ENCODE measurements at regions not wholly inside any gene's neighbourhood (a gene's known extent, or its start where the extent isn't known, plus 50 kb on each side); places are given as distances from the start of the nearest gene placed in this dataset.

- Histone ChIP-seq H3K27ac (no peak overlapping the region), H3K9me3 (no peaks in the 10 kb centered on the region)
- no peak for DNase-seq
Observed at GRCh38 chr12:16766736-16767135, 160.8 kb upstream of the LMO3 start.

GRCh38 chr12:16763901-16764300 is 157.9 kb upstream of the LMO3 start:
- no peaks in the 10 kb centered on the region for H3K4me1 ChIP-seq
- H3K36me3 ChIP-seq: no peaks in the 10 kb centered on the region
- no peaks in the 10 kb centered on the region for H3K27me3 ChIP-seq
- TF ChIP-seq, protein P1, sequence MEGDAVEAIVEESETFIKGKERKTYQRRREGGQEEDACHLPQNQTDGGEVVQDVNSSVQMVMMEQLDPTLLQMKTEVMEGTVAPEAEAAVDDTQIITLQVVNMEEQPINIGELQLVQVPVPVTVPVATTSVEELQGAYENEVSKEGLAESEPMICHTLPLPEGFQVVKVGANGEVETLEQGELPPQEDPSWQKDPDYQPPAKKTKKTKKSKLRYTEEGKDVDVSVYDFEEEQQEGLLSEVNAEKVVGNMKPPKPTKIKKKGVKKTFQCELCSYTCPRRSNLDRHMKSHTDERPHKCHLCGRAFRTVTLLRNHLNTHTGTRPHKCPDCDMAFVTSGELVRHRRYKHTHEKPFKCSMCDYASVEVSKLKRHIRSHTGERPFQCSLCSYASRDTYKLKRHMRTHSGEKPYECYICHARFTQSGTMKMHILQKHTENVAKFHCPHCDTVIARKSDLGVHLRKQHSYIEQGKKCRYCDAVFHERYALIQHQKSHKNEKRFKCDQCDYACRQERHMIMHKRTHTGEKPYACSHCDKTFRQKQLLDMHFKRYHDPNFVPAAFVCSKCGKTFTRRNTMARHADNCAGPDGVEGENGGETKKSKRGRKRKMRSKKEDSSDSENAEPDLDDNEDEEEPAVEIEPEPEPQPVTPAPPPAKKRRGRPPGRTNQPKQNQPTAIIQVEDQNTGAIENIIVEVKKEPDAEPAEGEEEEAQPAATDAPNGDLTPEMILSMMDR (IDR thresholded peaks at IDR 0.05): no peak
- no peak for TF ChIP-seq POLR2A (IDR thresholded peaks at IDR 0.05)
- no peaks in the 10 kb centered on the region for H3K9me3 ChIP-seq
- no peak for DNase-seq
- no peak overlapping the region for H3K27ac ChIP-seq
- H3K4me3 ChIP-seq: no peak overlapping the region

More at GRCh38 chr12:16766736-16767135, 160.8 kb upstream of the LMO3 start:
- no peaks in the 10 kb centered on the region for H3K36me3 ChIP-seq
- no peaks in the 10 kb centered on the region for H3K27me3 ChIP-seq
- no peak overlapping the region for H3K4me3 ChIP-seq
- no peak for TF ChIP-seq POLR2A (IDR thresholded peaks at IDR 0.05)
- TF ChIP-seq, protein P1 (IDR thresholded peaks at IDR 0.05): no peak
- H3K4me1 ChIP-seq: no peaks in the 10 kb centered on the region

DNA sequence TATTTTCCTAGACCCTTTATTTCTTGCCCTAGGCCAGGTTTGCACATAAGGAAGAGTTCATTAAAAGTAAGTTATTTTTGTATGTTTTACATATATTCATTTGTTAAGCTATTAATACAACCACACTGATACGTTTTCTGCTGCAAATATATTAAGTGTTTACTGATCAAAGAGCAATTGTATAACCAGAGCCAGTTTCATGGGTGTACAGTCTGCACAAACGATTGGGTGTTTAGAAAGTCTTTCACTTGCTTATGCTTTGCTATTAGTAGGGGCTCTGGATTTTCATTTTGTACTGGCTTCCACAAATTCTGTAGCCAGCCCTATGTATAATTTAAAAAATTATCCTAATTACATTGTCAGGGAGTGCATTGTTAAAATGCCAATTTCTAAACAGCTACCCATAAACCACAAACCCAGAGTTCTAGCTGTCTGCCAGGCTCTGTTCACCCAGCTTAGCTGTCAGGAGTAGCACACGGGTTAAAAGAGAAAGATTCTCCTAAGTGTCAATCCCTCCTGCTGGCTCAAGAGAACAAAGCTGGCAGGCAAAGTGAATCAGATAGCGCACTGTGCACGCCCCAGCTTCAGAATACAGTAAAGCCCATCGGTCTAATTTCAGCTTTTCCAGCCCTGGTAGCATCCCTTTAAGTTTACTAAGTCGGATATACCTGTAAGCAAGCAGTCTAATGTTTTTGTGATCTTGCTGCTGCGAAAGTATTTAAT is 151.0 kb upstream of the LMO3 start:
- no peaks in the 10 kb centered on the region for H3K4me1 ChIP-seq
- H3K36me3 ChIP-seq: no peaks in the 10 kb centered on the region
- no peak overlapping the region for H3K4me3 ChIP-seq
- H3K9me3 ChIP-seq: no peaks in the 10 kb centered on the region
- H3K27me3 ChIP-seq: no peaks in the 10 kb centered on the region
- no peak for TF ChIP-seq POLR2A (IDR thresholded peaks at IDR 0.05)
- TF ChIP-seq, protein P1 (IDR thresholded peaks at IDR 0.05): no peak
- no peak for DNase-seq
- no peak overlapping the region for H3K27ac ChIP-seq

DNA sequence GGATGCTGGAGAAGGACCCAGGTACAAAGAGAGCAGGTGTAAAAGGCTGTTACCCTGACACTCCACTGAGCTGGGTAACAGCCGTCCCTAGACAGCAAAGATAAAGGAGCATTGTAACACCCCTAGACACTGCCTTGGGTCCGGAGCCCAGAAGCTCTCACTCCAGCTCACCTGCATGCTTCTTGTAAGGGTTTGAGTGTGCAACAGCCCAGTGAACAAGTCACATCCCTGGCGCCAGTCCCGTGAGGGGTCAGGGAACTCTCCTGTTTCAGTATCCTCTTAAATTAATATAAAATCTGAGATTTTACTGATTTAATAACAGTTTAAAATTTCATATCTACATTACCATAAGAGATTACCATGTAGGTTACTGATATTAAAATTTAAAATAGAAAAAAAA is 124.8 kb upstream of the LMO3 start:
- no peaks in the 10 kb centered on the region for H3K4me1 ChIP-seq
- no peak overlapping the region for H3K27ac ChIP-seq
- TF ChIP-seq, protein P1 (IDR thresholded peaks at IDR 0.05): no peak
- TF ChIP-seq POLR2A (IDR thresholded peaks at IDR 0.05): no peak
- H3K36me3 ChIP-seq: no peaks in the 10 kb centered on the region
- H3K9me3 ChIP-seq: no peaks in the 10 kb centered on the region
- no peaks in the 10 kb centered on the region for H3K27me3 ChIP-seq
- no peak for DNase-seq
- H3K4me3 ChIP-seq: no peak overlapping the region

GRCh38 chr12:16726879-16727278 is 120.9 kb upstream of the LMO3 start:
- DNase-seq: no peak
- Histone ChIP-seq H3K36me3 (no peaks in the 10 kb centered on the region), H3K4me3 (no peak overlapping the region), H3K27ac (no peak overlapping the region), H3K9me3 (no peaks in the 10 kb centered on the region), H3K27me3 (no peaks in the 10 kb centered on the region), H3K4me1 (no peaks in the 10 kb centered on the region)
- TF ChIP-seq, protein P1 (IDR thresholded peaks at IDR 0.05): no peak
- no peak for TF ChIP-seq POLR2A (IDR thresholded peaks at IDR 0.05)

Data from Peyer's patch (tissue), 4 donors.